ENCODE measurements at regions not wholly inside any gene's neighbourhood (a gene's known extent, or its start where the extent isn't known, plus 50 kb on each side); places are given as distances from the start of the nearest gene placed in this dataset.

GRCh38 chr20:39124064-39124463 is 161.9 kb downstream of the DHX35 start:
- H3K36me3 Mint-ChIP-seq, result peaks cover 6% of the 10 kb centered on the region
- CTCF ChIA-PET, result interaction anchor here (1.6 to 5.0 kb wide), 2 partner anchors 13 to 143 kb away, joined by 4 to 36 read pairs; no protein-coding TSS in a partner anchor
- peaks cover 29% of the 10 kb centered on the region for H3K4me1 Mint-ChIP-seq
- TF ChIP-seq NR1H2 (CRISPR knock-in tag; IDR thresholded peaks at IDR 0.05), result no peak
- no peak for TF ChIP-seq NFYB (CRISPR knock-in tag; conservative IDR thresholded peaks at IDR 0.05; ENCODE audit: low read depth)
- TF ChIP-seq ZNF416 (CRISPR knock-in tag; IDR thresholded peaks at IDR 0.05), result no peak
- no peak for TF ChIP-seq PRRX2 (CRISPR knock-in tag; IDR thresholded peaks at IDR 0.05)
- no peak for TF ChIP-seq FOXP1 (CRISPR knock-in tag; IDR thresholded peaks at IDR 0.05; ENCODE audit: borderline replicate concordance)
- TF ChIP-seq TEAD4 (CRISPR knock-in tag; IDR thresholded peaks at IDR 0.05), result no peak
- TF ChIP-seq, protein P1, sequence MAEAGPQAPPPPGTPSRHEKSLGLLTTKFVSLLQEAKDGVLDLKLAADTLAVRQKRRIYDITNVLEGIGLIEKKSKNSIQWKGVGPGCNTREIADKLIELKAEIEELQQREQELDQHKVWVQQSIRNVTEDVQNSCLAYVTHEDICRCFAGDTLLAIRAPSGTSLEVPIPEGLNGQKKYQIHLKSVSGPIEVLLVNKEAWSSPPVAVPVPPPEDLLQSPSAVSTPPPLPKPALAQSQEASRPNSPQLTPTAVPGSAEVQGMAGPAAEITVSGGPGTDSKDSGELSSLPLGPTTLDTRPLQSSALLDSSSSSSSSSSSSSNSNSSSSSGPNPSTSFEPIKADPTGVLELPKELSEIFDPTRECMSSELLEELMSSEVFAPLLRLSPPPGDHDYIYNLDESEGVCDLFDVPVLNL (CRISPR knock-in tag; IDR thresholded peaks at IDR 0.05; ENCODE audit: borderline replicate concordance, low read depth), result no peak
- TF ChIP-seq, protein P2, sequence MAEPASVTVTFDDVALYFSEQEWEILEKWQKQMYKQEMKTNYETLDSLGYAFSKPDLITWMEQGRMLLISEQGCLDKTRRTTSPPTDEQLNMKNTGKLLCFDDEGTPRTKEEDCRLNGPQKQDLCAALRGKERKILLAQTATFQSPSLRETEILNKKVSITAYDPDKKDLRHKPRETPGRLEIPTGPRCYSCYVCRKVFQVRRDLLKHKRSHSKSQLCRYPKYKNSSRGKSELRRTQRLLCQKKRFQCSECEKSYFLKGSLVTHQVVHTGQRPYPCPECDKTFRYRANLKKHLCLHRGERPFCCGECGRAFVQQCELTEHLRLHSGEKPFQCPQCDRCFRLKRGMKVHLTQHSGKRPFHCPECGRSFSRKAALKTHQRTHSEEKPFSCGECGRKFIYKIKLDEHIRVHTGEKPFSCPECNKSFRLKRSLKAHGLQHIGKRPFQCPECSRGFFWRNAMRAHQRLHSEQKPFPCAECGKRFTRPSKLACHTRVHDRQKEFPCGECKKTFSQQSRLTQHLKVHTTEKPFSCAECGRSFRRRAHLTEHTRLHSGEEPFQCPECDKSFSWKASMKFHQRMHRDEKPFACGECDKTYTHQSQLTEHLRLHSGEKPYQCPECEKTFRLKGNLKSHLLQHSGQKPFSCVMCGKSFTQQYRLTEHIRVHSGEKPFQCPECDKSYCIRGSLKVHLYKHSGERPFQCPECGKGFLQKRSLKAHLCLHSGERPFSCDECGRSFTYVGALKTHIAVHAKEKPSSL (CRISPR knock-in tag; conservative IDR thresholded peaks at IDR 0.05), result no peak
- TF ChIP-seq ATF3 (CRISPR knock-in tag; conservative IDR thresholded peaks at IDR 0.05), result no peak
- TF ChIP-seq ZNF138 (CRISPR knock-in tag; conservative IDR thresholded peaks at IDR 0.05), result no peak
- no peak for TF ChIP-seq MAX (CRISPR knock-in tag; IDR thresholded peaks at IDR 0.05)
- no peak for TF ChIP-seq SP1 (CRISPR knock-in tag; conservative IDR thresholded peaks at IDR 0.05)
- TF ChIP-seq CREM (CRISPR knock-in tag; IDR thresholded peaks at IDR 0.05), result no peak
- TF ChIP-seq NFATC4 (CRISPR knock-in tag; IDR thresholded peaks at IDR 0.05), result no peak
- no peak for ATAC-seq
- DNase-seq (ENCODE audit: low spot score), result no peak
- peaks cover 48% of the 10 kb centered on the region for H3K27me3 Mint-ChIP-seq (ENCODE audit: low read depth)
- H3K27ac Mint-ChIP-seq, result no peak overlapping the region
- H3K4me3 Mint-ChIP-seq, result no peak overlapping the region
- peaks cover 11% of the 10 kb centered on the region for H3K9me3 Mint-ChIP-seq
- POLR2A ChIA-PET, result no interaction called here

DNA sequence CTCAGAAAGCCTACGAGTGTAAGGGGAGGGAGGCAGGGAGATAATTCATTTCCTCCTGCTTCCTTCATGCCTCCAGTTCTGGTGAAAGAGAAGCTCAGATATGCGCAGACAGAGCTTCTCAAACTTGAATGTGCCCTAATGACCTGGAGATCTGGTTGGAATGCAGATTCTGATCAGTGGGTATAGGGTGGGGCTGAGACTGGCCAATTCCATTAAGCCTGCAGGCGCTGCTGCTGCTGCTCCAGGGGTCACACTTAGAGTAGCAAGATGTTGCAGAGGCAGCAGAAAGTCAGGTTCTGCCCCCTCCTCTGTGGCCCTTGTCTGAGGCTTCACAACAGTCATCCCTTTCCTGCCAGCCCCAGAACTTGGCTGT is 161.0 kb downstream of the DHX35 start:
- DNase-seq (ENCODE audit: low spot score) (no peak), ATAC-seq (peak; percentile 65)
- Mint-ChIP-seq H3K9me3 (peaks cover 12% of the 10 kb centered on the region), H3K27me3 (ENCODE audit: low read depth) (peaks cover 48% of the 10 kb centered on the region), H3K4me1 (peaks cover 34% of the 10 kb centered on the region), H3K4me3 (no peak overlapping the region; the same call in 1 of the 2 replicates), H3K27ac (peak overlapping the region; percentile 67; the same call in 1 of the 2 replicates), H3K36me3 (peaks cover 6% of the 10 kb centered on the region)
- TF ChIP-seq, protein P3, sequence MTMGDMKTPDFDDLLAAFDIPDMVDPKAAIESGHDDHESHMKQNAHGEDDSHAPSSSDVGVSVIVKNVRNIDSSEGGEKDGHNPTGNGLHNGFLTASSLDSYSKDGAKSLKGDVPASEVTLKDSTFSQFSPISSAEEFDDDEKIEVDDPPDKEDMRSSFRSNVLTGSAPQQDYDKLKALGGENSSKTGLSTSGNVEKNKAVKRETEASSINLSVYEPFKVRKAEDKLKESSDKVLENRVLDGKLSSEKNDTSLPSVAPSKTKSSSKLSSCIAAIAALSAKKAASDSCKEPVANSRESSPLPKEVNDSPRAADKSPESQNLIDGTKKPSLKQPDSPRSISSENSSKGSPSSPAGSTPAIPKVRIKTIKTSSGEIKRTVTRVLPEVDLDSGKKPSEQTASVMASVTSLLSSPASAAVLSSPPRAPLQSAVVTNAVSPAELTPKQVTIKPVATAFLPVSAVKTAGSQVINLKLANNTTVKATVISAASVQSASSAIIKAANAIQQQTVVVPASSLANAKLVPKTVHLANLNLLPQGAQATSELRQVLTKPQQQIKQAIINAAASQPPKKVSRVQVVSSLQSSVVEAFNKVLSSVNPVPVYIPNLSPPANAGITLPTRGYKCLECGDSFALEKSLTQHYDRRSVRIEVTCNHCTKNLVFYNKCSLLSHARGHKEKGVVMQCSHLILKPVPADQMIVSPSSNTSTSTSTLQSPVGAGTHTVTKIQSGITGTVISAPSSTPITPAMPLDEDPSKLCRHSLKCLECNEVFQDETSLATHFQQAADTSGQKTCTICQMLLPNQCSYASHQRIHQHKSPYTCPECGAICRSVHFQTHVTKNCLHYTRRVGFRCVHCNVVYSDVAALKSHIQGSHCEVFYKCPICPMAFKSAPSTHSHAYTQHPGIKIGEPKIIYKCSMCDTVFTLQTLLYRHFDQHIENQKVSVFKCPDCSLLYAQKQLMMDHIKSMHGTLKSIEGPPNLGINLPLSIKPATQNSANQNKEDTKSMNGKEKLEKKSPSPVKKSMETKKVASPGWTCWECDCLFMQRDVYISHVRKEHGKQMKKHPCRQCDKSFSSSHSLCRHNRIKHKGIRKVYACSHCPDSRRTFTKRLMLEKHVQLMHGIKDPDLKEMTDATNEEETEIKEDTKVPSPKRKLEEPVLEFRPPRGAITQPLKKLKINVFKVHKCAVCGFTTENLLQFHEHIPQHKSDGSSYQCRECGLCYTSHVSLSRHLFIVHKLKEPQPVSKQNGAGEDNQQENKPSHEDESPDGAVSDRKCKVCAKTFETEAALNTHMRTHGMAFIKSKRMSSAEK (CRISPR knock-in tag; IDR thresholded peaks at IDR 0.05; ENCODE audit: borderline replicate concordance), result no peak
- no peak for TF ChIP-seq E2F5 (CRISPR knock-in tag; IDR thresholded peaks at IDR 0.05)
- TF ChIP-seq ZNF671 (CRISPR knock-in tag; IDR thresholded peaks at IDR 0.05), result no peak
- no peak for TF ChIP-seq RELA (CRISPR knock-in tag; IDR thresholded peaks at IDR 0.05; ENCODE audit: borderline replicate concordance)
- TF ChIP-seq FOXK1 (CRISPR knock-in tag; IDR thresholded peaks at IDR 0.05), result no peak
- TF ChIP-seq HMGA2 (CRISPR knock-in tag; IDR thresholded peaks at IDR 0.05), result no peak
- TF ChIP-seq, protein P1 (CRISPR knock-in tag; IDR thresholded peaks at IDR 0.05; ENCODE audit: borderline replicate concordance, low read depth), result no peak
- no peak for TF ChIP-seq ZNF219 (CRISPR knock-in tag; IDR thresholded peaks at IDR 0.05; ENCODE audit: borderline replicate concordance)
- ChIA-PET POLR2A (interaction anchor here (1.2 kb wide), 1 partner anchor 8 kb away, joined by 3 read pairs; no protein-coding TSS in a partner anchor), CTCF (interaction anchor here (0.8 to 5.0 kb wide), 9 partner anchors 12 to 738 kb away, joined by 3 to 36 read pairs (median 3); no protein-coding TSS in a partner anchor)

Data from WTC11 (cell line).